ENCODE measurements at regions not wholly inside any gene's neighbourhood (a gene's known extent, or its start where the extent isn't known, plus 50 kb on each side); places are given as distances from the start of the nearest gene placed in this dataset.

GRCh38 chr5:56440871-56441740, 208.0 kb upstream of the ANKRD55 start:
- in situ Hi-C loops (cut with MboI; ENCODE audit: low sequenced_read_pairs): no loop called here

GRCh38 chr5:56434986-56435385, 201.9 kb upstream of the ANKRD55 start:
- in situ Hi-C loops (cut with MboI; ENCODE audit: low sequenced_read_pairs): no loop called here

- in situ Hi-C loops (cut with MboI; ENCODE audit: low sequenced_read_pairs): no loop called here
Measured at GRCh38 chr5:56433039-56433617, 200.0 kb upstream of the ANKRD55 start.

- in situ Hi-C loops (cut with MboI; ENCODE audit: low sequenced_read_pairs): no loop called here
Measured at GRCh38 chr5:56432321-56432720, 199.2 kb upstream of the ANKRD55 start.

- in situ Hi-C loops (cut with MboI; ENCODE audit: low sequenced_read_pairs): no loop called here
Measured at GRCh38 chr5:56430422-56430821, 197.3 kb upstream of the ANKRD55 start.

- in situ Hi-C loops (cut with MboI; ENCODE audit: low sequenced_read_pairs): no loop called here
Measured at GRCh38 chr5:56429110-56429561, 196.0 kb upstream of the ANKRD55 start.

- in situ Hi-C loops (cut with MboI; ENCODE audit: low sequenced_read_pairs): no loop called here
Measured at GRCh38 chr5:56426693-56427092, 193.6 kb upstream of the ANKRD55 start.

GRCh38 chr5:56422076-56422762, 189.1 kb upstream of the ANKRD55 start:
- in situ Hi-C loops (cut with MboI; ENCODE audit: low sequenced_read_pairs): no loop called here

GRCh38 chr5:56421246-56422075, 188.3 kb upstream of the ANKRD55 start:
- in situ Hi-C loops (cut with MboI; ENCODE audit: low sequenced_read_pairs): no loop called here

GRCh38 chr5:56420323-56420722, 187.2 kb upstream of the ANKRD55 start:
- in situ Hi-C loops (cut with MboI; ENCODE audit: low sequenced_read_pairs): no loop called here

- in situ Hi-C loops (cut with MboI; ENCODE audit: low sequenced_read_pairs): no loop called here
Measured at GRCh38 chr5:56419667-56420066, 186.5 kb upstream of the ANKRD55 start.

- in situ Hi-C loops (cut with MboI; ENCODE audit: low sequenced_read_pairs): no loop called here
Measured at GRCh38 chr5:56415356-56415765, 182.2 kb upstream of the ANKRD55 start.

- in situ Hi-C loops (cut with MboI; ENCODE audit: low sequenced_read_pairs): no loop called here
Measured at GRCh38 chr5:56414066-56414465, 180.9 kb upstream of the ANKRD55 start.

GRCh38 chr5:56413546-56413945, 180.4 kb upstream of the ANKRD55 start:
- in situ Hi-C loops (cut with MboI; ENCODE audit: low sequenced_read_pairs): no loop called here

- in situ Hi-C loops (cut with MboI; ENCODE audit: low sequenced_read_pairs): no loop called here
Measured at GRCh38 chr5:56412601-56413379, 179.7 kb upstream of the ANKRD55 start.

GRCh38 chr5:56410696-56411095, 177.6 kb upstream of the ANKRD55 start:
- in situ Hi-C loops (cut with MboI; ENCODE audit: low sequenced_read_pairs): no loop called here

- in situ Hi-C loops (cut with MboI; ENCODE audit: low sequenced_read_pairs): no loop called here
Measured at GRCh38 chr5:56409331-56410190, 176.4 kb upstream of the ANKRD55 start.

GRCh38 chr5:56406838-56407237, 173.7 kb upstream of the ANKRD55 start:
- in situ Hi-C loops (cut with MboI; ENCODE audit: low sequenced_read_pairs): no loop called here

- in situ Hi-C loops (cut with MboI; ENCODE audit: low sequenced_read_pairs): no loop called here
Measured at GRCh38 chr5:56406221-56406620, 173.1 kb upstream of the ANKRD55 start.

Measured in HL-60/S4 treated with phorbol 12-myristate 13-acetate at 8.2 ng/mL for 4 days and 3 days (cell line).